ENCODE measurements at regions not wholly inside any gene's neighbourhood (a gene's known extent, or its start where the extent isn't known, plus 50 kb on each side); places are given as distances from the start of the nearest gene placed in this dataset.

DNA sequence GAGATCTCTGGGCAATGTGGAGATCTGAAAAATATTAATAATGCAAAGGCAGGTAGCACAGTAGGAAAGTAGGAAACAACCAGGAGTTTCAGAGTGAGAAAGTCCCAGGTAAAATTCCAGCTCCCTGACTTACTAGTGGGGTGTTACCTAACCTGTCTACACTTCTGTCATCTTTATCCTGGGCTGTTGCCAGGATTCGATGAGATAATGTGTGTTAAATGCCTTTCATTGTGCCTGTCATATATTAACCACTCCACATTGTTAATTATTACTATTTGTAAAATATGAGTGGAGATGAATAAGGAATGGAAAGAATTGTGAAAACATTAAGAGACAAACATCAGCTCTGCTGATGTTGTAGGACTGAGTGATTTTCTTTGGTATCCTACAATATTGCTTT, 50.0 kb upstream of the FRMD4A start:
- no peaks in the 10 kb centered on the region for H3K27me3 ChIP-seq (ENCODE audit: control insufficient read depth, insufficient read depth, low read length)
- H3K4me3 ChIP-seq (ENCODE audit: low read length), result no peak overlapping the region
- ATAC-seq, result no peak
- no peak for DNase-seq
- no peaks in the 10 kb centered on the region for H3K9me3 ChIP-seq (ENCODE audit: control insufficient read depth, insufficient read depth, low read length)
- H3K27ac ChIP-seq (ENCODE audit: low read length), result no peak overlapping the region
- no peak overlapping the region for H3K4me3 Mint-ChIP-seq
- no peaks in the 10 kb centered on the region for H3K9me3 Mint-ChIP-seq
- no peaks in the 10 kb centered on the region for H3K4me1 Mint-ChIP-seq
- H3K36me3 ChIP-seq (ENCODE audit: control insufficient read depth, insufficient read depth, low read length), result no peaks in the 10 kb centered on the region
- no peaks in the 10 kb centered on the region for H3K4me1 ChIP-seq (ENCODE audit: control insufficient read depth, insufficient read depth, low read length)
- intact Hi-C loops (cut with micrococcal nuclease), result no loop called here
- no CpG with 5 or more reads among the region's 1 CpG for WGBS (ENCODE audit: insufficient coverage)
- H3K36me3 Mint-ChIP-seq, result no peaks in the 10 kb centered on the region
- H3K27me3 Mint-ChIP-seq (ENCODE audit: low read depth in 2 of 2), result peaks cover 18 to 20% of the 10 kb centered on the region in 2 donors
- TF ChIP-seq, protein P1, sequence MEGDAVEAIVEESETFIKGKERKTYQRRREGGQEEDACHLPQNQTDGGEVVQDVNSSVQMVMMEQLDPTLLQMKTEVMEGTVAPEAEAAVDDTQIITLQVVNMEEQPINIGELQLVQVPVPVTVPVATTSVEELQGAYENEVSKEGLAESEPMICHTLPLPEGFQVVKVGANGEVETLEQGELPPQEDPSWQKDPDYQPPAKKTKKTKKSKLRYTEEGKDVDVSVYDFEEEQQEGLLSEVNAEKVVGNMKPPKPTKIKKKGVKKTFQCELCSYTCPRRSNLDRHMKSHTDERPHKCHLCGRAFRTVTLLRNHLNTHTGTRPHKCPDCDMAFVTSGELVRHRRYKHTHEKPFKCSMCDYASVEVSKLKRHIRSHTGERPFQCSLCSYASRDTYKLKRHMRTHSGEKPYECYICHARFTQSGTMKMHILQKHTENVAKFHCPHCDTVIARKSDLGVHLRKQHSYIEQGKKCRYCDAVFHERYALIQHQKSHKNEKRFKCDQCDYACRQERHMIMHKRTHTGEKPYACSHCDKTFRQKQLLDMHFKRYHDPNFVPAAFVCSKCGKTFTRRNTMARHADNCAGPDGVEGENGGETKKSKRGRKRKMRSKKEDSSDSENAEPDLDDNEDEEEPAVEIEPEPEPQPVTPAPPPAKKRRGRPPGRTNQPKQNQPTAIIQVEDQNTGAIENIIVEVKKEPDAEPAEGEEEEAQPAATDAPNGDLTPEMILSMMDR (IDR thresholded peaks at IDR 0.05), result no peak
- H3K27ac Mint-ChIP-seq, result no peak overlapping the region
